SK-N-SH (cell line): ENCODE measurements at regions not wholly inside any gene's neighbourhood (a gene's known extent, or its start where the extent isn't known, plus 50 kb on each side); places are given as distances from the start of the nearest gene placed in this dataset.

ENCODE experiments used
- CTCF ChIA-PET: fragments of 300-600, 350-600 bp; formaldehyde crosslinking; extraction: SDS; loops from one replicate; lab custom pipeline; 2021; lab: Yijun Ruan, JAX
- POLR2A ChIA-PET: fragments of 350-600 bp; sonication (Branson Sonifier 250); formaldehyde crosslinking; extraction: SDS; loops from one replicate; lab custom pipeline; 2020; ENCODE audit warnings: antibody characterized with exemption, inconsistent platforms; lab: Yijun Ruan, JAX
- DNase-seq: peaks from one replicate; pipeline ENCODE4 v3.0.0; 2012
- H2AFZ ChIP-seq: fragments of 200-600 bp; sonication (generic); 2 replicates; pipeline ENCODE4 v1.8.1; 2016; ENCODE audit warnings: antibody characterized with exemption, mild to moderate bottlenecking, low read depth
- H3F3A ChIP-seq: fragments of 200-600 bp; sonication (generic); replicated peaks from 2 replicates; pipeline ENCODE3; 2016; ENCODE audit warnings: antibody characterized with exemption, mild to moderate bottlenecking; ENCODE audit not compliant: insufficient read depth
- H3K27ac ChIP-seq, 2 experiments: fragments of 200-500 bp in 1 of 2; fragments of 200-600 bp in 1 of 2; sonication (Bioruptor generic) in 1 of 2; sonication (generic), shearing (Covaris generic) in 1 of 2; 2 replicates each; pipeline versions ENCODE4 v1.5.1 to v1.6.1; 2014 to 2016; ENCODE audit warnings: low read depth in 2 of 2, inconsistent platforms in 1 of 2, low read length in 1 of 2, mild to moderate bottlenecking in 1 of 2, mixed read lengths in 1 of 2
- H3K27me3 ChIP-seq: fragments of 200-600 bp; sonication (generic), shearing (Covaris generic); 2 replicates; pipeline ENCODE4 v1.6.1; 2016; ENCODE audit warnings: mixed run types; ENCODE audit not compliant: insufficient read depth
- H3K36me3 ChIP-seq, 2 experiments: fragments of 200-500 bp in 1 of 2; fragments of 200-600 bp in 1 of 2; sonication (Bioruptor generic) in 1 of 2; sonication (generic) in 1 of 2; replicated peaks in 1 of 2; 2 replicates each; pipeline versions ENCODE3 to v1.5.1; 2014 to 2016; ENCODE audit warnings: low read length in 1 of 2, mild to moderate bottlenecking in 1 of 2; ENCODE audit not compliant: insufficient read depth in 2 of 2, control insufficient read depth in 1 of 2
- H3K4me1 ChIP-seq, 2 experiments: fragments of 200-500 bp in 1 of 2; fragments of 200-600 bp in 1 of 2; sonication (Bioruptor generic) in 1 of 2; sonication (generic), shearing (Covaris generic) in 1 of 2; 2 replicates each; pipeline versions ENCODE4 v1.5.1 to v1.6.1; 2014 to 2016; ENCODE audit warnings: low read depth in 1 of 2, low read length in 1 of 2, mixed run types in 1 of 2; ENCODE audit not compliant: insufficient read depth in 2 of 2, control insufficient read depth in 1 of 2
- H3K4me2 ChIP-seq: fragments of 200-600 bp; sonication (generic), shearing (Covaris generic); 2 replicates; pipeline ENCODE4 v1.6.1; 2017; ENCODE audit warnings: mixed run types
- H3K4me3 ChIP-seq, 2 experiments: fragments of 200-500 bp in 1 of 2; fragments of 200-600 bp in 1 of 2; sonication (Bioruptor generic) in 1 of 2; sonication (generic), shearing (Covaris generic) in 1 of 2; 2 replicates each; pipeline versions ENCODE4 v1.5.1 to v1.8.1; 2014 to 2016; ENCODE audit warnings: low read depth in 2 of 2, inconsistent platforms in 1 of 2, low read length in 1 of 2, mild to moderate bottlenecking in 1 of 2, mixed read lengths in 1 of 2, moderate library complexity in 1 of 2
- H3K79me2 ChIP-seq: fragments of 200-600 bp; sonication (generic); 2 replicates; pipeline ENCODE4 v1.8.1; 2017; ENCODE audit warnings: mild to moderate bottlenecking; ENCODE audit not compliant: insufficient read depth
- H3K9ac ChIP-seq: fragments of 200-600 bp; sonication (generic); 2 replicates; pipeline ENCODE4 v1.6.1; 2017; ENCODE audit warnings: mixed run types
- H3K9me2 ChIP-seq: fragments of 200-600 bp; sonication (generic); 2 replicates; pipeline ENCODE4 v1.6.1; 2017; ENCODE audit warnings: mixed run types
- H3K9me3 ChIP-seq: fragments of 200-600 bp; sonication (generic); 2 replicates; pipeline ENCODE4 v1.6.1; 2017; ENCODE audit warnings: mixed run types, mild to moderate bottlenecking, moderate library complexity
- H4K20me1 ChIP-seq: fragments of 200-600 bp; sonication (generic); 2 replicates; pipeline ENCODE4 v1.6.1; 2017; ENCODE audit warnings: mild to moderate bottlenecking, mixed run types; ENCODE audit not compliant: insufficient read depth
- ELF1 ChIP-seq: IDR thresholded peaks from 2 replicates; pipeline ENCODE4 v1.4.0; 2012
- EP300 ChIP-seq, 2 experiments: IDR thresholded peaks; 2 replicates each; pipeline versions ENCODE4 v1.4.0 to v1.6.1; 2012; ENCODE audit warnings: borderline replicate concordance in 1 of 2, low read depth in 1 of 2, low read length in 1 of 2
- EZH2phosphoT487 ChIP-seq: fragments of 200-600 bp; sonication (generic); IDR thresholded peaks from 2 replicates; pipeline ENCODE4 v1.6.1; 2017; ENCODE audit warnings: low read depth, mixed run types, mild to moderate bottlenecking, antibody characterized with exemption, moderate library complexity, borderline replicate concordance
- FOXJ3 ChIP-seq: sonication (generic); formaldehyde crosslinking; IDR thresholded peaks from 2 replicates; pipeline ENCODE4 v1.5.1; 2020; ENCODE audit warnings: mild to moderate bottlenecking, missing genetic modification reagents
- FOXM1 ChIP-seq: IDR thresholded peaks from 2 replicates; pipeline ENCODE4 v1.4.0; 2012; ENCODE audit warnings: low read depth, mild to moderate bottlenecking
- IRF3 ChIP-seq: fragments of 150-350 bp; IDR thresholded peaks from 2 replicates; pipeline ENCODE4 v1.6.1; 2016; ENCODE audit warnings: mild to moderate bottlenecking, low read depth, low read length
- MAX ChIP-seq: IDR thresholded peaks from 2 replicates; pipeline ENCODE4 v1.4.0; 2012; ENCODE audit warnings: low read depth
- POLR2AphosphoS5 ChIP-seq: IDR thresholded peaks from 2 replicates; pipeline ENCODE4 v1.6.1; 2012; ENCODE audit warnings: low read depth, low read length
- RAD21 ChIP-seq: IDR thresholded peaks from 2 replicates; pipeline ENCODE4 v1.6.1; 2012; ENCODE audit warnings: mild to moderate bottlenecking, low read length
- RFX5 ChIP-seq: IDR thresholded peaks from 2 replicates; pipeline ENCODE4 v1.6.1; 2012; ENCODE audit warnings: mild to moderate bottlenecking, improper control_type of control experiment, low read length
- RXRA ChIP-seq: IDR thresholded peaks from 2 replicates; pipeline ENCODE4 v1.4.0; 2012; ENCODE audit warnings: low read depth, mild to moderate bottlenecking, borderline replicate concordance
- SIN3A ChIP-seq: IDR thresholded peaks from 2 replicates; pipeline ENCODE4 v1.6.1; 2012; ENCODE audit warnings: low read depth, mild to moderate bottlenecking, low read length, moderate library complexity, borderline replicate concordance
- TAF1 ChIP-seq: IDR thresholded peaks from 2 replicates; pipeline ENCODE4 v1.6.1; 2012; ENCODE audit warnings: low read depth, mild to moderate bottlenecking, low read length, moderate library complexity, borderline replicate concordance
- WGBS: methylation state at CpG from one replicate; pipeline ENCODE4 v1.1.6; 2017; ENCODE audit warnings: low lambda C conversion rate; 5-methylcytosine and 5-hydroxymethylcytosine counted together
- TF ChIP-seq, protein P1 (sequence below): IDR thresholded peaks from 2 replicates; pipeline ENCODE4 v1.4.0; 2012; ENCODE audit warnings: low read depth, borderline replicate concordance
- TF ChIP-seq, protein P2 (sequence below): fragments of 200-600 bp; sonication (generic); IDR thresholded peaks from 2 replicates; pipeline ENCODE4 v1.6.1; 2017; ENCODE audit warnings: antibody characterized with exemption, mild to moderate bottlenecking, moderate library complexity
- TF ChIP-seq, protein P3 (sequence below): IDR thresholded peaks from 2 replicates; pipeline ENCODE4 v1.4.0; 2012; ENCODE audit warnings: low read depth, borderline replicate concordance
- TF ChIP-seq, protein P4 (sequence below): IDR thresholded peaks from 2 replicates; pipeline ENCODE4 v1.6.1; 2012; ENCODE audit warnings: mild to moderate bottlenecking, low read depth, low read length, moderate library complexity

DNA sequence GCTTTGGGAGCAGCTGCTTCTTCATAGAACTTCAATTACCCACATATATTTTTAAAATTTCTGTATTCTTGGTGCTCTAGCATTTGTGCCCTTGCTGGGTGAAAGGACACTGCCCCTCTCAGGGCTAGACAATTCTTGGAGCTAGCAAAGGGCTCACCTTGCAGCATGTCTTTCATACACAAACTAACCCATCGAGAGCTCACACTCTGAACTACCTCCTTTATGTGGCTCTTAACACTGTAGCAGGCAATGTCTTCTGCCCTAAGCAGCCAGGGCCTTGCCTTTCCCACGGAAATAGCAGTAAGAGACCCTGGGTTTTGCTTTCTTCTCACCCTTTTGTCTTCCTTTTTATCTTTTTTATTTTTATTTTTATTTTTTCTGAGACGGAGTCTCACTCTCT lies 234.0 kb downstream of the ACTR3 start:
- H3K9me3 ChIP-seq, result no peaks in the 10 kb centered on the region
- H3K79me2 ChIP-seq, result no peaks in the 10 kb centered on the region
- TF ChIP-seq FOXJ3 (CRISPR knock-in tag), result no peak
- TF ChIP-seq ELF1, result no peak
- H3K4me1 ChIP-seq, result no peaks in the 10 kb centered on the region; a peak in 1 of 4 replicates
- no peak overlapping the region for H3K9ac ChIP-seq
- DNase-seq, result no peak
- H3K4me2 ChIP-seq, result no peak overlapping the region
- H4K20me1 ChIP-seq, result no peaks in the 10 kb centered on the region
- H3F3A ChIP-seq, result no peaks in the 10 kb centered on the region
- no peaks in the 10 kb centered on the region for H3K9me2 ChIP-seq
- ChIA-PET POLR2A (no interaction called here), CTCF (no interaction called here)
- H2AFZ ChIP-seq, result no peak overlapping the region
- H3K4me3 ChIP-seq, result no peak overlapping the region
- H3K36me3 ChIP-seq, result no peaks in the 10 kb centered on the region
- 9% methylated on average over 3 of the region's 3 CpGs for WGBS
- H3K27ac ChIP-seq, result no peak overlapping the region
- H3K27me3 ChIP-seq, result no peaks in the 10 kb centered on the region

DNA sequence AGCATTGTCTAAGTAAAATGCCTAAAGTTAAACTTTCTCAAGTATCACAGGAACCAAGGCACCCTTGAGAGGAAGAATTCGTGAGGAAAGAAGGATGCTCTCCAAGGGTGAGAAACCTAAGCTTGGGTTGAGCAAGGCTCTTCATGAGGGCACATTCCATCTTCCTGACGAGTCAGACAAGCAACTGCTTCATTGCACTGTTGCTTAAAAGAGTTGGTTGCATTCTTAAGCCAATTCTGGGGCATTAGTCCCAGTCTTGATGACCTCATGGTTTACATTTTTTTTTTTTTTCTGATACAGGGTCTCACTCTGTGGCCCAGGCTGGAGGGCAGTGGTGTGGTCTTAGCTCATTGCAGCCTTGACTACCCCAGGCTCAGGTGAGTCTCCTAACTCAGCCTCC lies 237.5 kb downstream of the ACTR3 start:
- no peaks in the 10 kb centered on the region; a peak in 1 of 4 replicates for H3K4me1 ChIP-seq
- ChIA-PET POLR2A (no interaction called here), CTCF (no interaction called here)
- no peak overlapping the region for H3K4me2 ChIP-seq
- H3K4me3 ChIP-seq, result no peak overlapping the region
- H3K79me2 ChIP-seq, result no peaks in the 10 kb centered on the region
- no peaks in the 10 kb centered on the region for H3K9me2 ChIP-seq
- no peak for DNase-seq
- no peaks in the 10 kb centered on the region for H4K20me1 ChIP-seq
- no peaks in the 10 kb centered on the region for H3K9me3 ChIP-seq
- WGBS, result 0% methylated on average over 2 of the region's 2 CpGs
- no peak overlapping the region for H3K9ac ChIP-seq
- no peaks in the 10 kb centered on the region for H3F3A ChIP-seq
- no peak overlapping the region for H3K27ac ChIP-seq
- H2AFZ ChIP-seq, result no peak overlapping the region
- H3K36me3 ChIP-seq, result no peaks in the 10 kb centered on the region
- no peaks in the 10 kb centered on the region for H3K27me3 ChIP-seq
- TF ChIP-seq POLR2AphosphoS5, result no peak
- no peak for TF ChIP-seq SIN3A
- TF ChIP-seq, protein P1, sequence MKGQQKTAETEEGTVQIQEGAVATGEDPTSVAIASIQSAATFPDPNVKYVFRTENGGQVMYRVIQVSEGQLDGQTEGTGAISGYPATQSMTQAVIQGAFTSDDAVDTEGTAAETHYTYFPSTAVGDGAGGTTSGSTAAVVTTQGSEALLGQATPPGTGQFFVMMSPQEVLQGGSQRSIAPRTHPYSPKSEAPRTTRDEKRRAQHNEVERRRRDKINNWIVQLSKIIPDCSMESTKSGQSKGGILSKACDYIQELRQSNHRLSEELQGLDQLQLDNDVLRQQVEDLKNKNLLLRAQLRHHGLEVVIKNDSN, result no peak
- TF ChIP-seq RFX5, result no peak
- TF ChIP-seq MAX, result no peak
- no peak for TF ChIP-seq FOXM1
- no peak for TF ChIP-seq EP300 (IDR thresholded peaks at IDR 0.05; ENCODE audit: borderline replicate concordance in 1 of 2, low read depth in 1 of 2, low read length in 1 of 2)
- no peak for TF ChIP-seq IRF3
- TF ChIP-seq RXRA, result no peak
- TF ChIP-seq, protein P2, sequence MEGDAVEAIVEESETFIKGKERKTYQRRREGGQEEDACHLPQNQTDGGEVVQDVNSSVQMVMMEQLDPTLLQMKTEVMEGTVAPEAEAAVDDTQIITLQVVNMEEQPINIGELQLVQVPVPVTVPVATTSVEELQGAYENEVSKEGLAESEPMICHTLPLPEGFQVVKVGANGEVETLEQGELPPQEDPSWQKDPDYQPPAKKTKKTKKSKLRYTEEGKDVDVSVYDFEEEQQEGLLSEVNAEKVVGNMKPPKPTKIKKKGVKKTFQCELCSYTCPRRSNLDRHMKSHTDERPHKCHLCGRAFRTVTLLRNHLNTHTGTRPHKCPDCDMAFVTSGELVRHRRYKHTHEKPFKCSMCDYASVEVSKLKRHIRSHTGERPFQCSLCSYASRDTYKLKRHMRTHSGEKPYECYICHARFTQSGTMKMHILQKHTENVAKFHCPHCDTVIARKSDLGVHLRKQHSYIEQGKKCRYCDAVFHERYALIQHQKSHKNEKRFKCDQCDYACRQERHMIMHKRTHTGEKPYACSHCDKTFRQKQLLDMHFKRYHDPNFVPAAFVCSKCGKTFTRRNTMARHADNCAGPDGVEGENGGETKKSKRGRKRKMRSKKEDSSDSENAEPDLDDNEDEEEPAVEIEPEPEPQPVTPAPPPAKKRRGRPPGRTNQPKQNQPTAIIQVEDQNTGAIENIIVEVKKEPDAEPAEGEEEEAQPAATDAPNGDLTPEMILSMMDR, result no peak
- TF ChIP-seq, protein P3, sequence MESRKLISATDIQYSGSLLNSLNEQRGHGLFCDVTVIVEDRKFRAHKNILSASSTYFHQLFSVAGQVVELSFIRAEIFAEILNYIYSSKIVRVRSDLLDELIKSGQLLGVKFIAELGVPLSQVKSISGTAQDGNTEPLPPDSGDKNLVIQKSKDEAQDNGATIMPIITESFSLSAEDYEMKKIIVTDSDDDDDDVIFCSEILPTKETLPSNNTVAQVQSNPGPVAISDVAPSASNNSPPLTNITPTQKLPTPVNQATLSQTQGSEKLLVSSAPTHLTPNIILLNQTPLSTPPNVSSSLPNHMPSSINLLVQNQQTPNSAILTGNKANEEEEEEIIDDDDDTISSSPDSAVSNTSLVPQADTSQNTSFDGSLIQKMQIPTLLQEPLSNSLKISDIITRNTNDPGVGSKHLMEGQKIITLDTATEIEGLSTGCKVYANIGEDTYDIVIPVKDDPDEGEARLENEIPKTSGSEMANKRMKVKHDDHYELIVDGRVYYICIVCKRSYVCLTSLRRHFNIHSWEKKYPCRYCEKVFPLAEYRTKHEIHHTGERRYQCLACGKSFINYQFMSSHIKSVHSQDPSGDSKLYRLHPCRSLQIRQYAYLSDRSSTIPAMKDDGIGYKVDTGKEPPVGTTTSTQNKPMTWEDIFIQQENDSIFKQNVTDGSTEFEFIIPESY, result no peak
- no peak for TF ChIP-seq EZH2phosphoT487
- no peak for TF ChIP-seq TAF1
- TF ChIP-seq, protein P4, sequence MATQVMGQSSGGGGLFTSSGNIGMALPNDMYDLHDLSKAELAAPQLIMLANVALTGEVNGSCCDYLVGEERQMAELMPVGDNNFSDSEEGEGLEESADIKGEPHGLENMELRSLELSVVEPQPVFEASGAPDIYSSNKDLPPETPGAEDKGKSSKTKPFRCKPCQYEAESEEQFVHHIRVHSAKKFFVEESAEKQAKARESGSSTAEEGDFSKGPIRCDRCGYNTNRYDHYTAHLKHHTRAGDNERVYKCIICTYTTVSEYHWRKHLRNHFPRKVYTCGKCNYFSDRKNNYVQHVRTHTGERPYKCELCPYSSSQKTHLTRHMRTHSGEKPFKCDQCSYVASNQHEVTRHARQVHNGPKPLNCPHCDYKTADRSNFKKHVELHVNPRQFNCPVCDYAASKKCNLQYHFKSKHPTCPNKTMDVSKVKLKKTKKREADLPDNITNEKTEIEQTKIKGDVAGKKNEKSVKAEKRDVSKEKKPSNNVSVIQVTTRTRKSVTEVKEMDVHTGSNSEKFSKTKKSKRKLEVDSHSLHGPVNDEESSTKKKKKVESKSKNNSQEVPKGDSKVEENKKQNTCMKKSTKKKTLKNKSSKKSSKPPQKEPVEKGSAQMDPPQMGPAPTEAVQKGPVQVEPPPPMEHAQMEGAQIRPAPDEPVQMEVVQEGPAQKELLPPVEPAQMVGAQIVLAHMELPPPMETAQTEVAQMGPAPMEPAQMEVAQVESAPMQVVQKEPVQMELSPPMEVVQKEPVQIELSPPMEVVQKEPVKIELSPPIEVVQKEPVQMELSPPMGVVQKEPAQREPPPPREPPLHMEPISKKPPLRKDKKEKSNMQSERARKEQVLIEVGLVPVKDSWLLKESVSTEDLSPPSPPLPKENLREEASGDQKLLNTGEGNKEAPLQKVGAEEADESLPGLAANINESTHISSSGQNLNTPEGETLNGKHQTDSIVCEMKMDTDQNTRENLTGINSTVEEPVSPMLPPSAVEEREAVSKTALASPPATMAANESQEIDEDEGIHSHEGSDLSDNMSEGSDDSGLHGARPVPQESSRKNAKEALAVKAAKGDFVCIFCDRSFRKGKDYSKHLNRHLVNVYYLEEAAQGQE, result no peak
- no peak for TF ChIP-seq RAD21
